WTC11 (cell line): ENCODE measurements at regions not wholly inside any gene's neighbourhood (a gene's known extent, or its start where the extent isn't known, plus 50 kb on each side); places are given as distances from the start of the nearest gene placed in this dataset.

Experiments used
- ETV6 ChIP-seq: sonication (generic); formaldehyde crosslinking; IDR thresholded peaks from 2 replicates; pipeline ENCODE4 v1.8.1; 2022; ENCODE audit warnings: mild to moderate bottlenecking, missing genetic modification reagents
- FOXK1 ChIP-seq: sonication (generic); formaldehyde crosslinking; IDR thresholded peaks from 2 replicates; pipeline ENCODE4 v1.8.0; 2022; ENCODE audit warnings: mild to moderate bottlenecking, moderate library complexity, missing genetic modification reagents
- KAT7 ChIP-seq: sonication (generic); formaldehyde crosslinking; IDR thresholded peaks from 2 replicates; pipeline ENCODE4 v1.8.1; 2023; ENCODE audit warnings: missing genetic modification reagents, mild to moderate bottlenecking, borderline replicate concordance
- NFYB ChIP-seq: sonication (generic); formaldehyde crosslinking; conservative IDR thresholded peaks from 2 replicates; pipeline ENCODE4 v1.8.0; 2022; ENCODE audit warnings: low read depth, missing genetic modification reagents
- SOX15 ChIP-seq: fragments of 250-450 bp; sonication (Bioruptor Pico); IDR thresholded peaks from 2 replicates; pipeline ENCODE4 v1.9.0; 2021; ENCODE audit warnings: mild to moderate bottlenecking
- TCF7 ChIP-seq: sonication (generic); formaldehyde crosslinking; IDR thresholded peaks from 2 replicates; pipeline ENCODE4 v1.8.0; 2022; ENCODE audit warnings: mild to moderate bottlenecking, low read depth, missing genetic modification reagents, moderate library complexity
- ZNF138 ChIP-seq: sonication (generic); formaldehyde crosslinking; conservative IDR thresholded peaks from 2 replicates; pipeline ENCODE4 v1.8.1; 2022; ENCODE audit warnings: mild to moderate bottlenecking, moderate library complexity, missing genetic modification reagents
- ZNF396 ChIP-seq: fragments of 250-450 bp; sonication (Bioruptor Pico); IDR thresholded peaks from 2 replicates; pipeline ENCODE4 v1.8.0; 2021; ENCODE audit warnings: mild to moderate bottlenecking, moderate library complexity, borderline replicate concordance
- ZNF423 ChIP-seq: fragments of 250-450 bp; sonication (Bioruptor Pico); IDR thresholded peaks from 2 replicates; pipeline ENCODE4 v2.1.2; 2022; ENCODE audit warnings: mild to moderate bottlenecking, moderate library complexity
- TF ChIP-seq, protein P1 (sequence below): fragments of 200-600 bp; IDR thresholded peaks from 2 replicates; pipeline ENCODE4 v1.8.0; 2022; ENCODE audit warnings: antibody characterized with exemption
- TF ChIP-seq, protein P2 (sequence below): sonication (generic); formaldehyde crosslinking; IDR thresholded peaks from 2 replicates; pipeline ENCODE4 v1.8.0; 2022; ENCODE audit warnings: mild to moderate bottlenecking, missing genetic modification reagents
- TF ChIP-seq, protein P3 (sequence below): sonication (generic); formaldehyde crosslinking; IDR thresholded peaks from 2 replicates; pipeline ENCODE4 v1.8.0; 2022; ENCODE audit warnings: mild to moderate bottlenecking, missing genetic modification reagents
- TF ChIP-seq, protein P4 (sequence below): sonication (generic); formaldehyde crosslinking; IDR thresholded peaks from 2 replicates; pipeline ENCODE4 v1.8.0; 2022; ENCODE audit warnings: mild to moderate bottlenecking, missing genetic modification reagents

DNA sequence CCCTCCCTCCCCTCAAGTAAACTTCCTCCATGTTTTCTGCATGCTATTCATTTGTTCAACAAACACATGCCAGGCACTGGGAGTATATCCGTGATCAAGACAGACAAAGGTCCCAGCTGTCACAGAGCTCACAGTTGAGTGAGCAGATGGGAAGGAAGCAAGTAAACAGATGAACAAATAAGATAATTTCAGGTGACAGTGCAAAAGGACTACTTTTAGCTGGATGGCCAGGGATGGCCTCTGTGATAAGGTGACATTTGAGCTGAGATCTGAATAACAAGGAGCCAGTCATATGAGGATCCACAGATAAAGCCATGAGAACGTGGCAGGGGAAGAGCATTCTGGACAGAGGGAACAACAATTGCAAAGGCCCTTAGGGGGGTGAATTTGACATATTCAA, 121.7 kb upstream of the RAD23B start:
- TF ChIP-seq ZNF396 (CRISPR knock-in tag) (no peak), TCF7 (no peak), ZNF138 (CRISPR knock-in tag) (no peak), KAT7 (no peak), FOXK1 (CRISPR knock-in tag) (no peak), SOX15 (CRISPR knock-in tag) (no peak), ZNF423 (no peak), NFYB (CRISPR knock-in tag) (no peak), ETV6 (CRISPR knock-in tag) (no peak)
- TF ChIP-seq, protein P1, sequence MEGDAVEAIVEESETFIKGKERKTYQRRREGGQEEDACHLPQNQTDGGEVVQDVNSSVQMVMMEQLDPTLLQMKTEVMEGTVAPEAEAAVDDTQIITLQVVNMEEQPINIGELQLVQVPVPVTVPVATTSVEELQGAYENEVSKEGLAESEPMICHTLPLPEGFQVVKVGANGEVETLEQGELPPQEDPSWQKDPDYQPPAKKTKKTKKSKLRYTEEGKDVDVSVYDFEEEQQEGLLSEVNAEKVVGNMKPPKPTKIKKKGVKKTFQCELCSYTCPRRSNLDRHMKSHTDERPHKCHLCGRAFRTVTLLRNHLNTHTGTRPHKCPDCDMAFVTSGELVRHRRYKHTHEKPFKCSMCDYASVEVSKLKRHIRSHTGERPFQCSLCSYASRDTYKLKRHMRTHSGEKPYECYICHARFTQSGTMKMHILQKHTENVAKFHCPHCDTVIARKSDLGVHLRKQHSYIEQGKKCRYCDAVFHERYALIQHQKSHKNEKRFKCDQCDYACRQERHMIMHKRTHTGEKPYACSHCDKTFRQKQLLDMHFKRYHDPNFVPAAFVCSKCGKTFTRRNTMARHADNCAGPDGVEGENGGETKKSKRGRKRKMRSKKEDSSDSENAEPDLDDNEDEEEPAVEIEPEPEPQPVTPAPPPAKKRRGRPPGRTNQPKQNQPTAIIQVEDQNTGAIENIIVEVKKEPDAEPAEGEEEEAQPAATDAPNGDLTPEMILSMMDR = no peak
- TF ChIP-seq, protein P2, sequence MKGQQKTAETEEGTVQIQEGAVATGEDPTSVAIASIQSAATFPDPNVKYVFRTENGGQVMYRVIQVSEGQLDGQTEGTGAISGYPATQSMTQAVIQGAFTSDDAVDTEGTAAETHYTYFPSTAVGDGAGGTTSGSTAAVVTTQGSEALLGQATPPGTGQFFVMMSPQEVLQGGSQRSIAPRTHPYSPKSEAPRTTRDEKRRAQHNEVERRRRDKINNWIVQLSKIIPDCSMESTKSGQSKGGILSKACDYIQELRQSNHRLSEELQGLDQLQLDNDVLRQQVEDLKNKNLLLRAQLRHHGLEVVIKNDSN (CRISPR knock-in tag) = no peak
- TF ChIP-seq, protein P3, sequence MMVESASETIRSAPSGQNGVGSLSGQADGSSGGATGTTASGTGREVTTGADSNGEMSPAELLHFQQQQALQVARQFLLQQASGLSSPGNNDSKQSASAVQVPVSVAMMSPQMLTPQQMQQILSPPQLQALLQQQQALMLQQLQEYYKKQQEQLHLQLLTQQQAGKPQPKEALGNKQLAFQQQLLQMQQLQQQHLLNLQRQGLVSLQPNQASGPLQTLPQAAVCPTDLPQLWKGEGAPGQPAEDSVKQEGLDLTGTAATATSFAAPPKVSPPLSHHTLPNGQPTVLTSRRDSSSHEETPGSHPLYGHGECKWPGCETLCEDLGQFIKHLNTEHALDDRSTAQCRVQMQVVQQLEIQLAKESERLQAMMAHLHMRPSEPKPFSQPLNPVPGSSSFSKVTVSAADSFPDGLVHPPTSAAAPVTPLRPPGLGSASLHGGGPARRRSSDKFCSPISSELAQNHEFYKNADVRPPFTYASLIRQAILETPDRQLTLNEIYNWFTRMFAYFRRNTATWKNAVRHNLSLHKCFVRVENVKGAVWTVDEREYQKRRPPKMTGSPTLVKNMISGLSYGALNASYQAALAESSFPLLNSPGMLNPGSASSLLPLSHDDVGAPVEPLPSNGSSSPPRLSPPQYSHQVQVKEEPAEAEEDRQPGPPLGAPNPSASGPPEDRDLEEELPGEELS = no peak
- TF ChIP-seq, protein P4, sequence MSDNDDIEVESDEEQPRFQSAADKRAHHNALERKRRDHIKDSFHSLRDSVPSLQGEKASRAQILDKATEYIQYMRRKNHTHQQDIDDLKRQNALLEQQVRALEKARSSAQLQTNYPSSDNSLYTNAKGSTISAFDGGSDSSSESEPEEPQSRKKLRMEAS = no peak
